H54 (cell line): ENCODE measurements at regions not wholly inside any gene's neighbourhood (a gene's known extent, or its start where the extent isn't known, plus 50 kb on each side); places are given as distances from the start of the nearest gene placed in this dataset.
"Not testable (repeated sequence)": the region's sequence is repeated elsewhere in the genome, so short reads cannot be mapped to it uniquely, and the experiment has no call there.

ENCODE experiments used
- DNase-seq: peaks from one replicate; pipeline ENCODE4 v3.0.0; 2011; ENCODE audit warnings: low spot score, mixed read lengths; ENCODE audit not compliant: insufficient read length
- FAIRE-seq: peaks from 3 replicates; lab custom pipeline; 2011; peaks lifted over from hg19 to GRCh38; lab: Jason Lieb, UNC
- POLR2A ChIP-seq: IDR thresholded peaks from 2 replicates; pipeline ENCODE4 v1.6.1; 2011; ENCODE audit warnings: low read depth, mild to moderate bottlenecking, low read length

- no peak for FAIRE-seq
- TF ChIP-seq POLR2A: no peak
- DNase-seq: no peak
Observed at GRCh38 chr6:65984089-65984488, 277.1 kb upstream of the EYS start.

GRCh38 chr6:65979120-65979519 lies 272.1 kb upstream of the EYS start:
- DNase-seq (no peak), FAIRE-seq (peak; percentile 87)
- TF ChIP-seq POLR2A: no peak

GRCh38 chr6:65971252-65971651 lies 264.2 kb upstream of the EYS start:
- DNase-seq, FAIRE-seq: not testable (repeated sequence)

GRCh38 chr6:65964261-65964660 lies 257.2 kb upstream of the EYS start:
- DNase-seq (no peak), FAIRE-seq (no peak)
- no peak for TF ChIP-seq POLR2A

- DNase-seq (no peak), FAIRE-seq (no peak)
- no peak for TF ChIP-seq POLR2A
Observed at GRCh38 chr6:65955034-65955433, 248.0 kb upstream of the EYS start.

GRCh38 chr6:65948062-65948461 lies 241.0 kb upstream of the EYS start:
- FAIRE-seq (no peak), DNase-seq (no peak)
- no peak for TF ChIP-seq POLR2A

- no peak for TF ChIP-seq POLR2A
- FAIRE-seq (no peak), DNase-seq (no peak)
Observed at GRCh38 chr6:65943548-65943947, 236.5 kb upstream of the EYS start.

GRCh38 chr6:65943051-65943450 lies 236.0 kb upstream of the EYS start:
- FAIRE-seq: no peak
- no peak for TF ChIP-seq POLR2A
- no peak for DNase-seq

GRCh38 chr6:65938000-65938399 lies 231.0 kb upstream of the EYS start:
- DNase-seq (no peak), FAIRE-seq (no peak)
- no peak for TF ChIP-seq POLR2A

GRCh38 chr6:65935412-65935811 lies 228.4 kb upstream of the EYS start:
- no peak for DNase-seq
- FAIRE-seq: no peak
- no peak for TF ChIP-seq POLR2A

- DNase-seq (no peak), FAIRE-seq (no peak)
- no peak for TF ChIP-seq POLR2A
Observed at GRCh38 chr6:65933390-65933789, 226.4 kb upstream of the EYS start.

- DNase-seq (no peak), FAIRE-seq (no peak)
- no peak for TF ChIP-seq POLR2A
Observed at GRCh38 chr6:65927141-65927540, 220.1 kb upstream of the EYS start.

- TF ChIP-seq POLR2A: no peak
- FAIRE-seq (no peak), DNase-seq (no peak)
Observed at GRCh38 chr6:65924411-65924810, 217.4 kb upstream of the EYS start.

GRCh38 chr6:65922049-65922448 lies 215.0 kb upstream of the EYS start:
- DNase-seq (no peak), FAIRE-seq (no peak)
- no peak for TF ChIP-seq POLR2A

GRCh38 chr6:65908065-65908464 lies 201.0 kb upstream of the EYS start:
- TF ChIP-seq POLR2A: no peak
- no peak for DNase-seq
- FAIRE-seq: no peak

- DNase-seq: no peak
- FAIRE-seq: no peak
- TF ChIP-seq POLR2A: no peak
Observed at GRCh38 chr6:65903992-65904391, 197.0 kb upstream of the EYS start.
